Spleen (tissue), 7 donors: ENCODE measurements at regions not wholly inside any gene's neighbourhood (a gene's known extent, or its start where the extent isn't known, plus 50 kb on each side); places are given as distances from the start of the nearest gene placed in this dataset.

Experiments used
- POLR2A ChIP-seq, 3 donors: fragments of 450-650 bp; IDR thresholded peaks; one replicate each; pipeline ENCODE4 v1.5.1; 2017; ENCODE audit warnings: antibody characterized with exemption in 3 of 3, mild to moderate bottlenecking in 1 of 3
- TF ChIP-seq, protein P1 (sequence below), 11 experiments: fragments of 200-600 bp in 7 of 11; fragments of 450-650 bp in 4 of 11; sonication (generic) in 4 of 11; IDR thresholded peaks in 8 of 11; conservative IDR thresholded peaks in 3 of 11; 1 replicate in 7 of 11; 2 replicates in 4 of 11; pipeline versions ENCODE4 v1.4.0 to v1.8.0; 2016 to 2021; ENCODE audit warnings: antibody characterized with exemption in 11 of 11, inconsistent platforms in 4 of 11, mild to moderate bottlenecking in 1 of 11
- donor health status: DM: no; HTN: no; CAD: no; lungs with moderate emphysema.
- donor health status: DM: no; HTN: no; CAD: no.
- donor health status: DM: no; HTN: no; CAD: no.

GRCh38 chr5:144547098-144547499 lies 376.4 kb downstream of the KCTD16 start:
- no peak for TF ChIP-seq POLR2A (IDR thresholded peaks at IDR 0.05)
- TF ChIP-seq, protein P1, sequence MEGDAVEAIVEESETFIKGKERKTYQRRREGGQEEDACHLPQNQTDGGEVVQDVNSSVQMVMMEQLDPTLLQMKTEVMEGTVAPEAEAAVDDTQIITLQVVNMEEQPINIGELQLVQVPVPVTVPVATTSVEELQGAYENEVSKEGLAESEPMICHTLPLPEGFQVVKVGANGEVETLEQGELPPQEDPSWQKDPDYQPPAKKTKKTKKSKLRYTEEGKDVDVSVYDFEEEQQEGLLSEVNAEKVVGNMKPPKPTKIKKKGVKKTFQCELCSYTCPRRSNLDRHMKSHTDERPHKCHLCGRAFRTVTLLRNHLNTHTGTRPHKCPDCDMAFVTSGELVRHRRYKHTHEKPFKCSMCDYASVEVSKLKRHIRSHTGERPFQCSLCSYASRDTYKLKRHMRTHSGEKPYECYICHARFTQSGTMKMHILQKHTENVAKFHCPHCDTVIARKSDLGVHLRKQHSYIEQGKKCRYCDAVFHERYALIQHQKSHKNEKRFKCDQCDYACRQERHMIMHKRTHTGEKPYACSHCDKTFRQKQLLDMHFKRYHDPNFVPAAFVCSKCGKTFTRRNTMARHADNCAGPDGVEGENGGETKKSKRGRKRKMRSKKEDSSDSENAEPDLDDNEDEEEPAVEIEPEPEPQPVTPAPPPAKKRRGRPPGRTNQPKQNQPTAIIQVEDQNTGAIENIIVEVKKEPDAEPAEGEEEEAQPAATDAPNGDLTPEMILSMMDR (IDR thresholded peaks at IDR 0.05 in 8 of 11, conservative IDR thresholded peaks at IDR 0.05 in 3 of 11), result no peak
